ENCODE measurements at regions not wholly inside any gene's neighbourhood (a gene's known extent, or its start where the extent isn't known, plus 50 kb on each side); places are given as distances from the start of the nearest gene placed in this dataset.

DNA sequence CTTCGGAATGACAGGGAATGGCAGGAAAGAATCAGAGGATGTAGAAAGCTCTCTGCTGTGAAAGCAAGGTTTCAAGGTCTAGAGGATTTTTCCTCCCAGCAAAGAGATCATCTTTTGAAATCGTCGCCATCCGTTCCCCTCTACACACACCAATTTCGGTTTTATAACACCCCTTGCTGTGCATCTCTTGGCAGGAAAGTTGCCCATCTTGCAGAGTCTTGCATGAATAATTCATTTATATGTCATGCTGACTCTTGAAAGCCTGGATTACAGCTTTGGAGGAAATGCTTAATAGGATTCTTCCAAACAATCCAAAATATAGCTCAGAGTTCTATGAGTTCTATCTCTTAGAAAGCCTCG is 262.7 kb downstream of the CHL1 start:
- DNase-seq (ENCODE audit: low read depth in 3 of 3, low spot score in 2 of 3): no peak

DNA sequence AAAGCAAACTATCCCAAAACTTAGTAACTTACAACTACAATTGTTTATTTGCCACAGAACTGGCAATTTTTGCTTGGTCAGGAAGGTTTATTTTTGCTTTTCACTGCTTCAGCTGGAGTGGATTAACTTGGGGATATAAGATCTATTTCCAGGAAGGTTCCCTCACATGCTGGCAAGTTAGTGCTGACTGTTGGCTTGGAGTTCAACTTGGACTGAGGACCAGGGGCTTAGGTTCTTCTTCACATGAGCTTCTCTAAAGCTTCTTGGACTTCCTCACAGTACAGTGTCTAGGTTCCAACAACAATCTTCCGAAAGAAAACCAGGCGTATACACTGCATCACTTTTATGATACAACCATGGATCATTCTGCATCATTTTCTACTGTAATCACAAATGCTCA is 264.4 kb downstream of the CHL1 start:
- DNase-seq (ENCODE audit: low read depth in 3 of 3, low spot score in 2 of 3): no peak

DNA sequence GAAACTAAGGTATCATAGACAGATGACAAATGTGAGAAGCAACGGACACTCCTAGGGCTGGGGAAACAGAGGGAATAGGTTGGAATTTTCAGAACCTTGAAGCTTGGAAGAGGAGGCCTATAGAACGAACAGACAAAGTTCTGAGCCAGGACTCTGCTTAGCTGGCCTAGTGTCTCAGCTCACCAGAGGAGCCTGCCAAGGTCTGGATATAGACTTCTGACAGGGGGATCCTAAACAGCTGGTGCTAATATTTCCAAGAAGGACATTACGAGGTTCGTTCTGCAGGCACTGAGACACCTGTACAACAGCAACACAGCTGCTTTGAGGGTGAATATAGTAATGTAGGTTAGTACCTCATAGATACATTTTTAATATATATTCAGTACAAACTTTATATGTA is 266.3 kb downstream of the CHL1 start:
- no peak for DNase-seq (ENCODE audit: low read depth in 3 of 3, low spot score in 2 of 3)

DNA sequence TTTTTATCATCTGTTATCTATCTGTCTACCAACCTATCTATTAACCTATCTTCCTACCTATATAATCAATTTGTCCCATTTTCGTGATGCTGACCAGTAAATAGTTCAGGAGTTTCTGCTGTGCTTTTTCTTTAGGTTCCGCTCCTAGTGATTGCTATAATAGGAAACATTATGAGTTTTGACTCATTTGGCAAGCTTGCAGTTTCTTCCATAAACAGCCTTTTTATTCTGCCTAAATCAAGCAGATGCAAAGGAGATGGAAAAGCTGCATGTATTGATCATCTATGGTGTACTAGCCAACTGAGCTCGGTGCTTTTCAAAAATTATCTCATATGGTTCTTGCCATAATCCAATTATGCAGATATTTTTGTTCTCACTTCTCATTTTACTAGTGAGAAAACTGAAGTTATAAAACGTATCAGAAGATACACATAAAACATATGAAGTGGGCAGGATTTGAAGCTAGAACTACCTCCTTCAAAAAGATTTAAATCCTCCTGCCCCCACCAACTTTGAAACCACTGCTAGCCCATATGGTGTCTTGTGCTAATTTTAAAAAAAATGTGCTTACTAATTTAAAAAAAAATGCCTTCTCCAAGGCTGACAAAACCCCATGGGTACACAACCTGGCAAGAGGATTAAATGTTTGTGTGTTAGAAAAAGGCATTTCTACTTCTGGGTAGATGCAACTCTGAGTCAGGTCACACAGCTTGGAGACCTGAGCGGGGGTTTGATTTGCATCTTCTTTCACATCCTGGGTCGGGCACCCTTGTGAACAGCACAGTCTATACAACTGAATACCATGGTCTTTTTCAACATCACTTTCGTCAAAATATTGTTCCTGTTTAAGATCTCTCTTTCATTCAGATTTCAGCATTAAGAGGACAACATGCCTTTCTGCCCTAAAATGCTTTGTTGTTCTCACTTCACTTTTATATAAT is 267.0 kb downstream of the CHL1 start:
- DNase-seq (ENCODE audit: low read depth in 3 of 3, low spot score in 2 of 3): no peak

DNA sequence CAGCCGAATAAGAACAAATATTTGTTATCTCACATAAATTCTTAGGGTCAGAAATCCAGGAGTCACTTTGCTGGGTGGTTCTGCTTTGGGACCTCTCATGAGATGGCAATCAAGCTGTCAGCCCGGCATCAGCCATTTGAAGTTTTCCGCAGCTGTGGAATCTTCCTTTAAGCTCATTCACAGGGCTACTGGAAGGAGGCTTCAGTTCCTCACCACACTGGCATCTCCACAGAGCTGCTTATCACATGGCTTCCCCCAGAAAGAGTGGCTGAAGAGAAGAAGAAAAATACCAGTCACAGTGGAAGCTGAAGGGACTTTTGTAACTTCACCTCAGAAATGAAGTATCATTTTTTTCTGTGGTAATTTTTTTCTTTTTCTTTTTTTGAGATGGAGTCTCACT is 267.7 kb downstream of the CHL1 start:
- DNase-seq (ENCODE audit: low read depth in 3 of 3, low spot score in 2 of 3): no peak

DNA sequence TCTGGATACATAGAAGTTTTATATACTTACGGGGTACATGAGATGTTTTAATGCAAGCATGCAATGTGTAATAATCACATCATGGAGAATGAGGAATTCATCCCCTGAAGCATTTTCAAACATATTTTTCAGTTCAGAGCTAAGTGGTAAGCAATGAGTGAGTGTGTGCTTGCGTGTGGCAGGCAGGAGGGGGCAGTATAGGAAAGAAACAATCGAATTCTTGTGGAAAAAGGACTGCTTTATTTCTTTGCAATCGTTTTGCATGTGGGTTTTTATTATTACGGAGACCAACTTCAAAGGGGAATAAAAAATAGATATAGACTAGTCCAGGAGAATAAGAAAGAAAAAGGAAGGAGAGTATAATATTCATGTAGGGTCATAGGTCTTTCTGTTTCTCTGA is 271.6 kb downstream of the CHL1 start:
- DNase-seq (ENCODE audit: low read depth in 3 of 3, low spot score in 2 of 3): no peak

DNA sequence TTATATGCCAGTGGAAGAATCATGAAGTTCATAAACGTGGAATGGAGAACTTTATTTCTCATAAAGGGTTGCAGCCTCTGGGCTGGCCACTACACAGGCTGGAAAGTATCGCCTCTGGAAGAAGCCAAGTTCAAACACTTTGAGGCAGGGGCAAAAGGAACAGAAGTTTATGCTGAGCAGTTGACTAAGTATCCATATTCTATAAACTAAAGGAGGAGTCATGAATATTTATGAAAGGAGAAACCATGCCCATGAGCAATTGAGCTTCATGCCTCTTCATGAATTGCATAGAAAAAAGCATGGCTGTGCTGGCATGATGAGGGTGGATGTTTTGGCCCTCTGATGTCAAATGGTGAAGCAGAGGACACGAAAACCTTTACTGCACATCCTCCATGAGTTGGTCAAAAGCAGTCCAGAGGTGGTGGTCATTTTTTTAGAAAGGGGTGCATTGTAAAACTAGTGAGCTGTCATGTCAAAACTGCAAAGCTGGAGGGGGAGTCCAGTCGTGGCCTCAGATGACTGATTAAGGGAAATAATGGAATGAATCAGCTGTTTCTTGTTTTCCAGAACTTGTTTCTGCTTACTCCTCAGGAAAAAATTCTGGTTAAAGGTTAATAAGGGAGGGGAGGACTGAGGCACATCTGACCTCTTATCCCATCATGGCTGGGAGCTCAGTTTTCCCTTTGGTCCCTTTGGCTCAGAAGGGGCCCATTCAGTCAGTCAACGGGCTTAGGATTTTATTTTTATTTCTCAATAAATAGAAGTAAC is 276.7 kb downstream of the CHL1 start:
- no peak for DNase-seq (ENCODE audit: low read depth in 3 of 3, low spot score in 2 of 3)

DNA sequence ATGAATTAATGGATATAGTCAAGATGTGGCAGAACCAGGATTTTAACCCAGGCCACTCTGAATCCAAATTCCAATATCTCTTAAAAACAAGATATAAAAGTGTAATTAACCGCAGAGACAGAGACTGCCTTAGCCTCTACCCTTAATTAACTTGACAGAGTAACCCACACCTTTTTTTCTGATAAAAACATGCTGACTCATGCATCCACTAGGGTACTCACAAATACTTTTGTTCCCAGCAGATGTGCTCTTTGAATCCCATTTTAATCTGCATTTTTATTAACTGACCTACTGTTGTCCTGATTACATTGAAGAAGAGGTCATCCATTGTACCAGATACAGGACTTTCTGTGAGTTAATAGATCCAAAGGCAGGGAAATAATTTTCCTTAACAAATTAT is 278.3 kb downstream of the CHL1 start:
- DNase-seq (ENCODE audit: low read depth in 3 of 3, low spot score in 2 of 3): no peak

DNA sequence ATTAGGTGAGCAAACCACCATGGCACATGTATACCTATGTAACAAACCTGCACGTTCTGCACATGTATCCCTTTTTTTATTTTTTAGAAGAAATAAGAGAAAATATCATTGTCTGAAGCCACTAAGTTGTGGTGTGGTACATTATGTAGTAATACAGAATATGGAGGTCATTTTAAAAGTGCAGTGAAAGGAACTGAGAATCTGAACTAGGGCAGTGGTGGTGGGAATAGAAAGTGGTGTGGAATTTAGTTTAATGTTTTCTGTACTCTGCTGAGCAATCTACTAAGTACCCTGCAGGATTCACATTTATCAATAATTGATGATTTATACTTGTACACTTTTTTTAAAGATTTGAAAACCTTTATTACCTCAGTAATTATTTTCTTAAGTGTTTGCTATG is 283.5 kb downstream of the CHL1 start:
- DNase-seq (ENCODE audit: low read depth in 3 of 3, low spot score in 2 of 3): no peak

DNA sequence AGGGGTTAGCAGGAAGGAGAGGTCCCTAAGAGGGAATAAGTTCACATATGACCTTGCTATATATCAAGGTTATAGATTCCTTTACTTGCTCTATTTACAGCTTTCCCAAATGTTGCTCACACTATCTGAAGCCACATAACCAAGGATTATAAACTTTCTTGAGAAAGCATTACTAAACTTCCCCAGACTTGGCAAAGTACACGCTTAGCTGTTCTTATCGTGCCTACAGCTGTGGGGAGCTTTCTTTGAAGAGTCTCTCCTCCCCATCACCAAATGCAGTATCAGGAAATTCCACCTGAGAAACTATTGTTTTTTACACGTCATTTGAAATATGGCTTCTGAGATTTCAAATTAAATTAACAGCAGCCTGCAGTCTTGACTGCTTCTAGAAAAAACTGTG is 284.5 kb downstream of the CHL1 start:
- DNase-seq (ENCODE audit: low read depth in 3 of 3, low spot score in 2 of 3): no peak

DNA sequence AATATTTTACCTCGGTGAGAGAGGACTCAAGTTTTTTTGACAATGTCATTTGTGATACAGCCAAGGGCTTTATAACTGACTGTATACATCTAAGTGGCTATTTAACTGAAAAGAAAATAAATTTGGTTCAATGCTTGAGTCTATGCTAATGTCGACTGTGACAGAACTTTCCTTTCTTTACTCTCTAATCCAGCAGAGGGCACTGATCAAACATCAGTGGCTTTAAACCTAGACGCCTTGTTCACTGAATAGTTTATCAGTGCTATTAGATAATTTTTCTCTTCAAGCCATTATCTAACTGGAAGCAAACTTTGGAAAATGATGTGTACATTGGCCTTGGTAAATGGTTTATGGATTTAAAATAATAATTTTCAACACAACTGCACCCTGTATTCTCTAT is 285.1 kb downstream of the CHL1 start:
- DNase-seq (ENCODE audit: low read depth in 3 of 3, low spot score in 2 of 3): no peak

DNA sequence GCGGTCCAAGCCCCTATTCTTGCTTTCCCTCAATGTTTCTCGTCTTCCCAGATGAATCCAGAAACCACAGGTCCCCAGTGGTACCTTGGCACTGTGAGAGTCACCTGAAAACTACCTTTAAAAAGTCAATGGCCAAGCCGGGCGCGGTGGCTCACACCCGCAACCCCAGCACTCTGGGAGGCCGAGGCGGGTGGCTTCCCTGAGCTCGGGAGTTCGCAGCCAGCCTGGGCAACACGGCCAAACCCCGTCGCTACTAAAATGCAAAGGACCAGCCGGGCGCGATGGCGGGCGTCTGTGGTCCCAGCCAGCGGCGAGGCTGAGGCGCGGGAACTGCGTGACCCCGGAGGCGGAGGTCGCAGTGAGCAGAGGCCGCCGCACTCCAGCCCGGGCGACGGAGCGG is 285.9 kb downstream of the CHL1 start:
- no peak for DNase-seq (ENCODE audit: low read depth in 3 of 3, low spot score in 2 of 3)

DNA sequence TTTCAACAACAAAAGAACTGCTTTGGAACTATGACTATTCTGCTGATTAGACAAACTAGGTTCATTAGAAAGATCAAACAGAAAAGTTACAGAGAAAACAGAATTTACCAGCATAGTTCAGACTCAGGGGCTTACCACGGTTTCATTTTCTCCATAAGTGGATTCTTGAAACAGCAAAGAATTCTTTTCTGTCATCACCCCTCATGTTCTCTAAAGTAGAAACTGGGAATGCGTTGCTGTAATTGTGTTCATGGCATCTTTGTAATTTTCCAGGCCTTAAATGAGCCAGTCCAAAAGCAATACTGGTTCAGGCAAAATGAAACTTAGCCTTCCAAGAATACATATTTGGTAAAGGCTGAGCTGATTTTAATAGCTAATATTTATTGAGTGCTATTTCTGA is 287.8 kb downstream of the CHL1 start:
- DNase-seq (ENCODE audit: low read depth in 3 of 3, low spot score in 2 of 3): no peak

DNA sequence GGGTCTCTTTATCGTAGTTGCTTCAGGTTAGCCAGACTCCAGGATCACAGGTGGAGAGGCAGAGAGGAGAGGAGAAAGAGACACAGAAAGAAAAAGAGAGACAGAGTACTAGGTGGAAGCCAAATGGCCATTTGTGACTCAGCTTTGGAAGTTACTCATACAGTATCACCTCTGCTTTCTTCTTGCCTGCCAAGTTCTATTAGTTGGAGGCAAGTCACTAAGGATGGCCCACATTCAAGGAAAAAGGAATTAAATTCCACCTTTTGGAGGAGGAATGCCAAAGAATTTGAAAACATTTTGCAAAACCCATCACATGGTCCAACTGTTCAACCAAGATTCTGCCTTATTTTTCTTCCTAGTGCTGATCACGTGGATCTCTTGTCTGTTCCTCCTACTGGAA is 291.1 kb downstream of the CHL1 start:
- DNase-seq (ENCODE audit: low read depth in 3 of 3, low spot score in 2 of 3): no peak

DNA sequence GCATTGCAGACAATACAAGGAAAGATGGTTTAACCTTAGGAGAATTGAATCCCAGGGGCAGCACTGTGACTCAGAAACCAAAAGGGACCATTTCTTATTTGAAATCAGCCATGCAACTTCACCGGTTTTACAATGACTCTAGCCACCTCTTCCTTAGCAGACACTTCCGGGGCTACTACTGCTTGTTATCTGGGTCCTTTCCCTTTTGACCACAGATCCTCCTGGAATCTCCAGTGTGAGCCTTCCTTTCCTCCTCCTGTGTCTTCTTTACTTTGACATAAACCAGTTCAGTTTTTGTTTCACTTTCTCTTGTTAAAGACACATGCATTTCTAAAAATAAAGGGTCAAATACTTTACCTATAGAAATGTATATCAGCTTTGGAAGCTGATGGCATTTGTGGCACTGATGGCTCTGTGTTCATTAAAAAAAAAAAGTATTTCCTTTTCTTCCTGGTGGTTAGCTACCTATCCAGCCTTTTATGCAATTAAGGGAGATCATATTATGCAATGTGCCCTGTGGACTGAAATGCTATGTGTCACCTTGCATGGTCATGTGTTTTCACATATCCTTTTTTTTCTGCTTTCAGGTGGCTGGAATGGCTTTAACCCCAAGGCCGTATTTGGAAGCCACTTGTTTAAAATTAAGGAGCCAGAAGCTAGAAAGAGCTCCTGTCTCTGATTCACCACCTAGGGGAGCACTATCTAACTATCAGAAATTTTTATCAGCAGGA is 296.2 kb downstream of the CHL1 start:
- no peak for DNase-seq (ENCODE audit: low read depth in 3 of 3, low spot score in 2 of 3)

DNA sequence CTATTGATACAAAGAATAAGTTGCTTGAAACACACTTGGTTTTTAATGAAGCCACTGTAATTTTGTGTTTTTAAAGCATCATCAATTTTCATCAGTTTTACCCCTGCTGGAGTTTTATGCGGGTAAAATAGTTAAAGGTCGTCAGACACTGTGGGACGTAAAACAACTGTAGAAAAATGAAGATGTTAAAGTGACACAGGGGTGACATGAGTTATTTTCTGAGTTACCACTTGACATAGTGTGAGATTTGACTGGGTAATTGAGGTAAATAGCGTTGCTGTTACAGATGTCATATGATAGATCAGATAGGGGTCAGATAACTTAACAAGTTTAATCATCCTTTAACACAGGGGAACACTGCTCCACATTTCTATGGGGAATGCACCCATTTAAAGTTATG is 297.6 kb downstream of the CHL1 start:
- DNase-seq (ENCODE audit: low read depth in 3 of 3, low spot score in 2 of 3): no peak

DNA sequence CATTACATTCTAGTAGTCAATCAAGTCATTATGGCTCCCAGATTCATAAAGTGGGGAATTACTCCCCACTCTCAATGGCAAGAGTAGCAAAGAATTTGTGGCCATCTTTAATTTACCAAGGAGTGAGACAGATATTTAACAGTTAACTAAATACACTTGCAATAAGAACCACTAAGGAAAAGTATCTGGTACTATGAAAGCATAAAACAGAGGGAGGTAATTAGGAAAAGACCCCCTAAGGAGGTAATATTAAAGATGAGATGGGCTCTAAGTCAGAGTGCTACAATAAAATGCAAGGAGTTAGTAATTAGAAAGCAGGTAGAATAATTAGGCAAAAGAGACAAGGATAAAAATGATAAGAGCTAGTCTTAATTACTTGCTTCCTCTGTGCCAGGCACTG is 301.9 kb downstream of the CHL1 start:
- DNase-seq (ENCODE audit: low read depth in 3 of 3, low spot score in 2 of 3): no peak

DNA sequence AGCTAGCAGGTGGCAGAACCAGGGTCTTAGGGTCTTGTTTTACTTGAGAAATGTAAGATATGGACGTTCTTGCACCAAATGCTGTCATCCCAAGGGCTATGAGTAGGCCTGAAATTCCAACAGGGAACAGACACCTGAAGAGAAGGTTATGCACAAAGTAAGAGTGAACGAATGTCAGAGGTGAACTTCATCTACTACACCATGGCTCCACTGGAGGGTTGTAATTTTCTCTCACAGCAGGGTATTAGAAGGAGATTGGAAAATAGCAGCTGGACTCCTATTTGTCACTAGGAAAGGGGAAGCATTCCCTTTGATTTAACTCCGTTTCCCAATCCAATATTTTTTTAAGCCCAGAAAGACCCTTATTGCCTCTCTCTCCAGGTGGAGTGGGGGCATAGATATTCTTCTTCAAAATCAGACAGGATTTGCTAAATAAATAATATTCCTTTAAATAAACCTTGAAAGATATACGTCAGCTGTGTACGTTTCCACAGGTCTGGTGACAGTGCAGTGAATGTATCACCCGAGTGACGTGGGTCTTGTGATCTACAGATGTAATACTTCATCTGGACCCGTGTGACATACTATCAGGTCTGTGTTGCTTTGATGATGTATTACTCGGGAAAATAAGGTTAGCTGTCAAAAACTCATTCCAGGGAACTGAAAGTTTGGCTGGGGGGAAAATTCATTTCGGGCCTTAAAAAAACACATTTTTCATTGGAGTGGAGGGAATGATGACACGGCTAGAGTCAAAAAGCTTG is 302.6 kb downstream of the CHL1 start:
- no peak for DNase-seq (ENCODE audit: low read depth in 3 of 3, low spot score in 2 of 3)

DNA sequence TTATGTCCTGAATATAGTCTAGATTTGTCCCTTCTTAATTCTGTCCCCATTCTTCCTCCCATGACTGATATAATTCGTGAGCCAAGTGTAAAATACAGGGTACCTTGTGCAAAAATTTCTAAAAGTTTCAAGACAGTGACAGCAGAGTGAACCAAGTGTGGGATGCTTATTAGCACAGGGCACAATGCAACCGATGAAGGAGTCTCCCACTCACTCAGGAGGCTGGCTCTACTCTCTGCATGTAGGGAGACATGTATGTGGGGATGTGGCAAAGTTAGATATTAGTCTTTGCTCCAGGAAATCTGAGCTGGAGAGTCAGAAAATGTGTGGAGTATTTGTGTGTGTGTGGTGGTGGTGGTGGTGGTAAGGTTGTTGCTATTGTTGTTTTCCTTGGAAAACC is 305.9 kb downstream of the CHL1 start:
- no peak for DNase-seq (ENCODE audit: low read depth in 3 of 3, low spot score in 2 of 3)

DNA sequence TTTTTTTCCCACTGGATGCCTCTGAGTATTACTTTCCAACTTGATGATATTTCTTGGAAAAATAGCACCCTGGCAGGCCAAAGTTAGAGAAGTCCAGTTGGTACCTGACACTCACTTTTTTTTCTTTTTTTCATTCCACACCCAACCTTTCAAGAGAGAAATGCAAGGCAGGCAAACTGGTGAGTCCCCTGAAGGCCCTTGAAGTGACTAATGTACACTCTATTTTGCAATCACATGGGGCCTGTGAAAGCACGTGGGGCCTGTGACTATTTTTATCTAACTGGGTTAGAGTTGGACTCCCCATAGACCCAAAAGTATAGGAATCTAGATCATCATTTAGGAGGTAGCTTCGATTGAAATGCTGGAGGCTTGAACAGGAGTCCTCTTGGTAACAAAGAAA is 316.7 kb downstream of the CHL1 start:
- no peak for DNase-seq (ENCODE audit: low read depth in 3 of 3, low spot score in 2 of 3)

DNA sequence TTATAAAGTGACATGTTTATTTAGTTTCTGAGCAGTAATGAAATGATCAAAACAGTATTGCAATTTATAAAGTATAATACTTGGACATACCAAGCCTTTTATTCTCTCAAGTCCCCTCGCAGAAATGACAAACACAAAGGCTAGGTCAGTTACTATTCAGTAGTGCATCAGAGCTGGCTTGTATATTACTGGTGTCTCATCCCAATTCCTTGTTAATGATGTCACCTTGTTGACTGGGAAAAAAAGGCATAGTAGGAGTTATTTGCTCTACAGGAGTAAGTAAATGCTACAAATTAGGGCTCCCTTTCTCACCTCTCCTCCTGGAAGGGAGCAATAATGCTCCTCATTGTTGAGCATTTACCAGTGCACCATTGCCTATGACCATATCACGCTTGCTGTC is 317.6 kb downstream of the CHL1 start:
- DNase-seq (ENCODE audit: low read depth in 3 of 3, low spot score in 2 of 3): no peak
